ENCODE measurements at regions not wholly inside any gene's neighbourhood (a gene's known extent, or its start where the extent isn't known, plus 50 kb on each side); places are given as distances from the start of the nearest gene placed in this dataset.

DNA sequence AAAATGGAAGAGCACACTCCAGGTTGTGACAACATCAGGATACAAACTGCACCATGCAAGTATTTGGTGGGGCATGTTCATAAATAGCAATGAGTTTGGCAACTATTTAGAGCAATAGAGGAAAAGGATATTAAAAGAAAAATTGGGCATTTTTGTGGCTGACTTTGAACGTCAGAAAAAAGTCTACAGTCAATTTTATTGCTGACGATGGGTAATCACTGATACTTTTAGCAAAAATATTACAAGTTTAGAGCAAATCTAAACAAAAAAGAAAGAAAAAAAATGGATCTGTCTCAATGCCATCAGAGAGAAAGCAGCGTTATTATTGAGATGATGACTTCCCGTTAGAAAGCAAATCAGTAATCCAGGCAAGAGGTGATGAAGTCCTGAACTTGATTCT is 65.2 kb downstream of the CGGBP1 start:
- no peak for DNase-seq (ENCODE audit: insufficient read length, low spot score, missing footprints)
- peaks cover 7% of the 10 kb centered on the region for H3K4me1 ChIP-seq (ENCODE audit: insufficient read depth, low read length)
- no peaks in the 10 kb centered on the region for H3K27me3 ChIP-seq (ENCODE audit: insufficient read depth, low read length)
- no peaks in the 10 kb centered on the region for H3K36me3 ChIP-seq (ENCODE audit: insufficient read depth, low read length)
- no peaks in the 10 kb centered on the region for H3K79me2 ChIP-seq (ENCODE audit: insufficient read depth, low read length)
- H3K27ac ChIP-seq (ENCODE audit: low read depth, low read length): no peak overlapping the region
- no peak overlapping the region for H3K4me3 ChIP-seq (ENCODE audit: insufficient read depth, low read length)
- no peaks in the 10 kb centered on the region for H4K20me1 ChIP-seq (ENCODE audit: insufficient read depth, low read length)
- TF ChIP-seq, protein P1, sequence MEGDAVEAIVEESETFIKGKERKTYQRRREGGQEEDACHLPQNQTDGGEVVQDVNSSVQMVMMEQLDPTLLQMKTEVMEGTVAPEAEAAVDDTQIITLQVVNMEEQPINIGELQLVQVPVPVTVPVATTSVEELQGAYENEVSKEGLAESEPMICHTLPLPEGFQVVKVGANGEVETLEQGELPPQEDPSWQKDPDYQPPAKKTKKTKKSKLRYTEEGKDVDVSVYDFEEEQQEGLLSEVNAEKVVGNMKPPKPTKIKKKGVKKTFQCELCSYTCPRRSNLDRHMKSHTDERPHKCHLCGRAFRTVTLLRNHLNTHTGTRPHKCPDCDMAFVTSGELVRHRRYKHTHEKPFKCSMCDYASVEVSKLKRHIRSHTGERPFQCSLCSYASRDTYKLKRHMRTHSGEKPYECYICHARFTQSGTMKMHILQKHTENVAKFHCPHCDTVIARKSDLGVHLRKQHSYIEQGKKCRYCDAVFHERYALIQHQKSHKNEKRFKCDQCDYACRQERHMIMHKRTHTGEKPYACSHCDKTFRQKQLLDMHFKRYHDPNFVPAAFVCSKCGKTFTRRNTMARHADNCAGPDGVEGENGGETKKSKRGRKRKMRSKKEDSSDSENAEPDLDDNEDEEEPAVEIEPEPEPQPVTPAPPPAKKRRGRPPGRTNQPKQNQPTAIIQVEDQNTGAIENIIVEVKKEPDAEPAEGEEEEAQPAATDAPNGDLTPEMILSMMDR (IDR thresholded peaks at IDR 0.05; ENCODE audit: extremely low read depth, low read depth, low read length): no peak
- no peaks in the 10 kb centered on the region for H3K9me3 ChIP-seq (ENCODE audit: low read depth, low read length)
- H2AFZ ChIP-seq (ENCODE audit: low read length): no peak overlapping the region
- H3K4me2 ChIP-seq (ENCODE audit: insufficient read depth, low read length): no peak overlapping the region

DNA sequence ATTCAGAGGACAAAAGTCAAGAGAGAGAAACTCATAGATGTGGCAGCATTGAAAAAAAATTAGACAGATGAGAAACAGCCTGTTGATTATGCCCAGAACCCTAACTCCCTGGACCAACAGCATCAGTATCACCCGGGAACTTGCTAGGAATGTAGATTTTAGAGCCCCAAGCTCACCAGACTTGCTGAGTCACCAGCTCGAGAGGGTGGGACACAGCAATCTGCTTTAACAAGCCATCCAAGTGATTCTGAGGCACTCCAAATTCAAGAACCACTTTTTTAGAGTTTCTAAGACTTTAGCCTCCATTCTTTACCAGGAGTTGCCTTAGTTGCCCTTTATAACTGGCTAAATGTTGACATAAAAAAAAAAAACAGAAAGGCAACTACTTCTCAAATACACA is 70.9 kb downstream of the CGGBP1 start:
- Histone ChIP-seq H3K4me1 (ENCODE audit: insufficient read depth, low read length) (no peaks in the 10 kb centered on the region), H2AFZ (ENCODE audit: low read length) (no peak overlapping the region), H3K27ac (ENCODE audit: low read depth, low read length) (no peak overlapping the region), H3K79me2 (ENCODE audit: insufficient read depth, low read length) (no peaks in the 10 kb centered on the region), H3K9me3 (ENCODE audit: low read depth, low read length) (no peaks in the 10 kb centered on the region), H3K27me3 (ENCODE audit: insufficient read depth, low read length) (no peaks in the 10 kb centered on the region), H3K4me2 (ENCODE audit: insufficient read depth, low read length) (no peak overlapping the region), H3K4me3 (ENCODE audit: insufficient read depth, low read length) (no peak overlapping the region), H3K36me3 (ENCODE audit: insufficient read depth, low read length) (no peaks in the 10 kb centered on the region), H4K20me1 (ENCODE audit: insufficient read depth, low read length) (no peaks in the 10 kb centered on the region)
- DNase-seq (ENCODE audit: insufficient read length, low spot score, missing footprints): no peak
- TF ChIP-seq, protein P1 (IDR thresholded peaks at IDR 0.05; ENCODE audit: extremely low read depth, low read depth, low read length): no peak

DNA sequence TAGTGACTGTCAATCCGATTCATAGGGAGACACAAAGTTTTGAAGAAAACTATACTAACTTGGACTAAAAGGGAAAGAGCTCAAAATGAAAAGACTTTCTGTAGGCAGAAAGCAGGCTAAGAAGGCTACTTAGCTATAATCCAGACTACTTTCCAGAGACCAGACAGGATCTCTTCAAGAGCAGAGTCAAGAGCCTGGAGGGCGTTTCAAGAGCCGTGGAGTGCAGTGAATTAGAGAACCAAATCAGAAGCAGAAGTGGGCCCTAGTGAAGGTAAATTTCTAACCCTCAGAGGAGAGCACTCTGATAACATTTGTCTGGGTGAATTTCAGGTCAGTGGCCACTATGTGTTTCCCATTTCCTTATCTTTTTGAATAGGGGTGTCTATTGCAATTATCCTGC is 76.4 kb downstream of the CGGBP1 start:
- no peaks in the 10 kb centered on the region for H3K79me2 ChIP-seq (ENCODE audit: insufficient read depth, low read length)
- H3K27me3 ChIP-seq (ENCODE audit: insufficient read depth, low read length): no peaks in the 10 kb centered on the region
- H3K9me3 ChIP-seq (ENCODE audit: low read depth, low read length): no peaks in the 10 kb centered on the region
- no peak overlapping the region for H3K4me2 ChIP-seq (ENCODE audit: insufficient read depth, low read length)
- H3K4me3 ChIP-seq (ENCODE audit: insufficient read depth, low read length): no peak overlapping the region
- H4K20me1 ChIP-seq (ENCODE audit: insufficient read depth, low read length): no peaks in the 10 kb centered on the region
- DNase-seq (ENCODE audit: insufficient read length, low spot score, missing footprints): no peak
- H2AFZ ChIP-seq (ENCODE audit: low read length): no peak overlapping the region
- no peaks in the 10 kb centered on the region for H3K36me3 ChIP-seq (ENCODE audit: insufficient read depth, low read length)
- no peaks in the 10 kb centered on the region for H3K4me1 ChIP-seq (ENCODE audit: insufficient read depth, low read length)
- TF ChIP-seq, protein P1 (IDR thresholded peaks at IDR 0.05; ENCODE audit: extremely low read depth, low read depth, low read length): no peak
- no peak overlapping the region for H3K27ac ChIP-seq (ENCODE audit: low read depth, low read length)

DNA sequence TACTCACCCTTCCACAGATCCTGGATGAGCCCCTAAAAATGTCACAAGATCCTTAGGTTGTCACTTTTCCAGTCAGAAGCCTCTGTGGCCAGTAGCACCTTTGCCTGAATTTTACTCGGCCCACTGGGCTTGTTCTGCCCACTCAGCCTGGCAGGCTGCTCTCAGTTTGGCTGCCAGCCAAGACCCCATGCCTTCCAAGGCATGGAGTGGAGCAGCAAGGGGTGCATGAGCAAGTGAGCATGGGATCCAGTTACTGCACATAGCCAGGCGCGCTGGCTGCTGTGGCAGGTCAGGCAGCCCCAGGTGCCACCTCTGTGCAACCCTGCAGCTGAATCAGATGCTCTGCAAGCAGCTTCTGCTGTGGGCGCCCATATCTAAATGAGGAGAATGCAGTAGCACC is 79.3 kb downstream of the CGGBP1 start:
- no peak overlapping the region for H2AFZ ChIP-seq (ENCODE audit: low read length)
- H3K4me1 ChIP-seq (ENCODE audit: insufficient read depth, low read length): no peaks in the 10 kb centered on the region
- no peaks in the 10 kb centered on the region for H3K36me3 ChIP-seq (ENCODE audit: insufficient read depth, low read length)
- H3K27me3 ChIP-seq (ENCODE audit: insufficient read depth, low read length): no peaks in the 10 kb centered on the region
- H3K9me3 ChIP-seq (ENCODE audit: low read depth, low read length): no peaks in the 10 kb centered on the region
- H3K79me2 ChIP-seq (ENCODE audit: insufficient read depth, low read length): no peaks in the 10 kb centered on the region
- no peaks in the 10 kb centered on the region for H4K20me1 ChIP-seq (ENCODE audit: insufficient read depth, low read length)
- no peak for DNase-seq (ENCODE audit: insufficient read length, low spot score, missing footprints)
- H3K27ac ChIP-seq (ENCODE audit: low read depth, low read length): no peak overlapping the region
- TF ChIP-seq, protein P1 (IDR thresholded peaks at IDR 0.05; ENCODE audit: extremely low read depth, low read depth, low read length): no peak
- H3K4me3 ChIP-seq (ENCODE audit: insufficient read depth, low read length): no peak overlapping the region
- H3K4me2 ChIP-seq (ENCODE audit: insufficient read depth, low read length): no peak overlapping the region

Measured in osteoblast (primary cell).